ENCODE measurements at regions not wholly inside any gene's neighbourhood (a gene's known extent, or its start where the extent isn't known, plus 50 kb on each side); places are given as distances from the start of the nearest gene placed in this dataset.

- no peak for TF ChIP-seq NR3C1 (CRISPR knock-in tag; IDR thresholded peaks at IDR 0.05)
- no peak for TF ChIP-seq L3MBTL2 (IDR thresholded peaks at IDR 0.05)
- TF ChIP-seq ZBTB34 (CRISPR knock-in tag; IDR thresholded peaks at IDR 0.05), result no peak
Observed at GRCh38 chr5:82622205-82622604, 344.1 kb upstream of the RPS23 start (continued).

GRCh38 chr5:82620957-82621600 is 342.9 kb upstream of the RPS23 start:
- Histone ChIP-seq H3K9me1 (ENCODE audit: control insufficient read depth, insufficient read depth, low read length) (no peaks in the 10 kb centered on the region), H3K9me3 (replicated peaks; ENCODE audit: control insufficient read depth, insufficient read depth, low read depth, low read length) (no peaks in the 10 kb centered on the region), H4K20me1 (replicated peaks; ENCODE audit: control insufficient read depth, insufficient read depth, low read length) (no peaks in the 10 kb centered on the region), H3K27me3 (ENCODE audit: control insufficient read depth in 2 of 2, insufficient read depth in 2 of 2, low read length in 2 of 2) (no peaks in the 10 kb centered on the region), H2AFZ (ENCODE audit: low read depth, low read length) (no peak overlapping the region), H3K4me3 (no peak overlapping the region), H3K36me3 (ENCODE audit: control insufficient read depth, insufficient read depth, low read length) (no peaks in the 10 kb centered on the region), H3K79me2 (ENCODE audit: control insufficient read depth, insufficient read depth, low read length) (no peaks in the 10 kb centered on the region), H3K27ac (ENCODE audit: extremely low read depth, low read depth, low read length) (no peak overlapping the region), H3K4me1 (replicated peaks in 1 of 2; ENCODE audit: control insufficient read depth in 2 of 2, insufficient read depth in 2 of 2, low read length in 2 of 2) (no peaks in the 10 kb centered on the region), H3K9ac (ENCODE audit: insufficient read depth in 1 of 2, low read depth in 2 of 2, low read length in 2 of 2) (no peak overlapping the region), H3K4me2 (ENCODE audit: insufficient read depth, low read length) (no peak overlapping the region)
- no peak for DNase-seq (ENCODE audit: extremely low read depth in 1 of 4, low spot score in 3 of 4)
- in situ Hi-C loops (cut with MboI), result no loop called here
- BruUV-seq (replicated peaks), result no TSS peak
- intact Hi-C loops (cut with micrococcal nuclease), result no loop called here
- 7% methylated on average over 3 of the region's 3 CpGs for WGBS (ENCODE audit: insufficient coverage, low coverage, missing lambda C conversion rate)
- FAIRE-seq, result no peak
- POLR2A ChIA-PET, result no interaction called here
- no peak for ATAC-seq
- CTCF ChIA-PET (ENCODE audit: low intra/inter-chr PET ratio), result no interaction called here
- no peak for TF ChIP-seq JUN (IDR thresholded peaks at IDR 0.05; ENCODE audit: borderline replicate concordance, low read depth, low read length)
- TF ChIP-seq JUN (CRISPR knock-in tag; IDR thresholded peaks at IDR 0.05; ENCODE audit: borderline replicate concordance), result no peak
- no peak for TF ChIP-seq CBX2 (IDR thresholded peaks at IDR 0.05; ENCODE audit: insufficient read depth, low read length, poor library complexity, severe bottlenecking)
- TF ChIP-seq ZNF449 (CRISPR knock-in tag; IDR thresholded peaks at IDR 0.05), result no peak
- TF ChIP-seq PATZ1 (CRISPR knock-in tag; IDR thresholded peaks at IDR 0.05; ENCODE audit: borderline replicate concordance), result no peak
- TF ChIP-seq BHLHE40 (IDR thresholded peaks at IDR 0.05; ENCODE audit: low read length), result no peak
- TF ChIP-seq MIER1 (IDR thresholded peaks at IDR 0.05; ENCODE audit: low read depth), result no peak
- TF ChIP-seq CHD2 (IDR thresholded peaks at IDR 0.05; ENCODE audit: low read depth, low read length), result no peak
- no peak for TF ChIP-seq GABPA (tag; conservative IDR thresholded peaks at IDR 0.05; ENCODE audit: low read depth)
- TF ChIP-seq USF2 (CRISPR knock-in tag; IDR thresholded peaks at IDR 0.05), result no peak
- no peak for TF ChIP-seq CREB3 (tag; conservative IDR thresholded peaks at IDR 0.05; ENCODE audit: low read depth)
- TF ChIP-seq ZFP36 (IDR thresholded peaks at IDR 0.05; ENCODE audit: low read depth, low read length, partially characterized antibody), result no peak
